ENCODE measurements at regions not wholly inside any gene's neighbourhood (a gene's known extent, or its start where the extent isn't known, plus 50 kb on each side); places are given as distances from the start of the nearest gene placed in this dataset.

- H3K36me3 ChIP-seq: no peaks in the 10 kb centered on the region
- intact Hi-C loops (cut with DNase I; ENCODE audit: low total_unique reads): no loop called here
- WGBS, 5 donors: 78 to 88% (median 83%) methylated on average over 9 of the region's 9 CpGs
- peaks cover 0 to 15% (median 7%) of the 10 kb centered on the region in 6 donors for H3K4me1 ChIP-seq
- H3K9me3 ChIP-seq: no peaks in the 10 kb centered on the region
- H3K4me3 ChIP-seq: no peak overlapping the region
- no peak for DNase-seq
- H3K27ac ChIP-seq: no peak overlapping the region
- H3K27me3 ChIP-seq (replicated peaks in 1 of 7): no peaks in the 10 kb centered on the region
- TF ChIP-seq, protein P1, sequence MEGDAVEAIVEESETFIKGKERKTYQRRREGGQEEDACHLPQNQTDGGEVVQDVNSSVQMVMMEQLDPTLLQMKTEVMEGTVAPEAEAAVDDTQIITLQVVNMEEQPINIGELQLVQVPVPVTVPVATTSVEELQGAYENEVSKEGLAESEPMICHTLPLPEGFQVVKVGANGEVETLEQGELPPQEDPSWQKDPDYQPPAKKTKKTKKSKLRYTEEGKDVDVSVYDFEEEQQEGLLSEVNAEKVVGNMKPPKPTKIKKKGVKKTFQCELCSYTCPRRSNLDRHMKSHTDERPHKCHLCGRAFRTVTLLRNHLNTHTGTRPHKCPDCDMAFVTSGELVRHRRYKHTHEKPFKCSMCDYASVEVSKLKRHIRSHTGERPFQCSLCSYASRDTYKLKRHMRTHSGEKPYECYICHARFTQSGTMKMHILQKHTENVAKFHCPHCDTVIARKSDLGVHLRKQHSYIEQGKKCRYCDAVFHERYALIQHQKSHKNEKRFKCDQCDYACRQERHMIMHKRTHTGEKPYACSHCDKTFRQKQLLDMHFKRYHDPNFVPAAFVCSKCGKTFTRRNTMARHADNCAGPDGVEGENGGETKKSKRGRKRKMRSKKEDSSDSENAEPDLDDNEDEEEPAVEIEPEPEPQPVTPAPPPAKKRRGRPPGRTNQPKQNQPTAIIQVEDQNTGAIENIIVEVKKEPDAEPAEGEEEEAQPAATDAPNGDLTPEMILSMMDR (IDR thresholded peaks at IDR 0.05 in 8 of 11, conservative IDR thresholded peaks at IDR 0.05 in 3 of 11): no peak
- TF ChIP-seq POLR2A (IDR thresholded peaks at IDR 0.05) (no peak), POLR2AphosphoS5 (IDR thresholded peaks at IDR 0.05) (no peak)
These were observed 525.5 kb downstream of the SOX6 start for GRCh38 chr11:15830741-15831428.

- TF ChIP-seq, protein P1 (IDR thresholded peaks at IDR 0.05 in 8 of 11, conservative IDR thresholded peaks at IDR 0.05 in 3 of 11): no peak
- TF ChIP-seq POLR2AphosphoS5 (IDR thresholded peaks at IDR 0.05) (no peak), POLR2A (IDR thresholded peaks at IDR 0.05) (no peak)
- H3K36me3 ChIP-seq: no peaks in the 10 kb centered on the region
- H3K27ac ChIP-seq: no peak overlapping the region
- H3K4me3 ChIP-seq: no peak overlapping the region
- intact Hi-C loops (cut with DNase I; ENCODE audit: low total_unique reads): no loop called here
- no peaks in the 10 kb centered on the region for H3K4me1 ChIP-seq
- H3K27me3 ChIP-seq (replicated peaks in 1 of 7): no peaks in the 10 kb centered on the region
- H3K9me3 ChIP-seq: no peaks in the 10 kb centered on the region
- DNase-seq: no peak
- WGBS, 5 donors: 89 to 95% (median 93%) methylated on average over 7 of the region's 7 CpGs
These were observed 520.4 kb downstream of the SOX6 start for GRCh38 chr11:15835788-15836411.

DNA sequence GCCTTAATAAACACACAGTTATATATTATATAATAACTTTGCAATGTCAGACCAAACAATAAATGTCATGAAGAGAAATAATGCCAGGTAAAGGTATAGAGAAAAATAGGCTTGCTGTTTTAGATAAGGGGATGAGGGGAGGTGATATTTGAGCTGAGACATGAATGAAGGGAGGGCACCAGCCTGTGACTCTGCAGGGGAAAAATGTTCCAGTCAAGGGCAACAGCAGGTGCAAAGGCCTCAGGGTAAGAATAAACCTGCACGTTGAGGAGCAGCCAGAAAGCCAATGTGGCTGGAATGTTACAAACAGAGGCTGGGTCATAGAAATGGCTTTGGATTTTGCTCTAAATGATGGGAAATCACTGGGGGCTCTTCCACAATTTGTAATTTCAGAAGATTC, 519.6 kb downstream of the SOX6 start:
- no peaks in the 10 kb centered on the region for H3K4me1 ChIP-seq
- no peak overlapping the region for H3K4me3 ChIP-seq
- H3K36me3 ChIP-seq: no peaks in the 10 kb centered on the region
- intact Hi-C loops (cut with DNase I; ENCODE audit: low total_unique reads): no loop called here
- no peak for DNase-seq
- no peaks in the 10 kb centered on the region for H3K9me3 ChIP-seq
- H3K27ac ChIP-seq: no peak overlapping the region
- 64 to 90% (median 76%) methylated on average over 1 of the region's 1 CpG for WGBS, 5 donors
- TF ChIP-seq POLR2AphosphoS5 (IDR thresholded peaks at IDR 0.05): no peak
- no peak for TF ChIP-seq POLR2A (IDR thresholded peaks at IDR 0.05)
- TF ChIP-seq, protein P1 (IDR thresholded peaks at IDR 0.05 in 8 of 11, conservative IDR thresholded peaks at IDR 0.05 in 3 of 11): no peak
- H3K27me3 ChIP-seq (replicated peaks in 1 of 7): no peaks in the 10 kb centered on the region

DNA sequence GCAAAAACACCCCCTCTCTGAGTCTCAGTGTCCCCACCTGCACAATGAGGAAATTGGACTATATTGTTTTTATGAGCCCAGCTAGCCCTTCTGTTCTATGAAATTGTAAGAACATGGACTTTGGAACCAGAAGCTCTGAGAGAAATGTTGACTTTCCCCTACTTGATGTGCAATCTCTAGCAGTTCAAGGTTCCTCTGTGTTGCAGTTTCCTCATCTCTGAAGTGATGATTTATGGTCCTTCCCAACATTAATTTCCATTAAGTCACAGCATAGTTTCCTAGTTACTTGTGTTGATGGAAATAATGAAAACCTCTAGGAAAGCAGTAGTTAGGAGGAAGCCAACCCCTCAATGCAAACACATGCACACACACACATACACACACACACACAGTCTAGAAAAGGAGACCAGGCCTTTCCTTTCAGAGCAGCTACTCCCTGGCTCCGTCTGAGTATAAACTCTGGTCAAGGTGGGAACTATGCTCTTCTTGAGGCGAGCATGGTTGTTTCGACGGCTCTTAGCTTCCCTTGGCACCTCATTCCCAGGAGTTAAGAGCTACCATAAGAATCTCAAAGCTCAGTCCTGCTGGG, 518.4 kb downstream of the SOX6 start:
- intact Hi-C loops (cut with DNase I; ENCODE audit: low total_unique reads): no loop called here
- no peak overlapping the region for H3K27ac ChIP-seq
- 87 to 97% (median 92%) methylated on average over 4 of the region's 4 CpGs for WGBS, 5 donors
- no peak for DNase-seq
- peaks cover 0 to 1% (median 0%) of the 10 kb centered on the region in 6 donors for H3K4me1 ChIP-seq
- TF ChIP-seq POLR2A (IDR thresholded peaks at IDR 0.05): no peak
- TF ChIP-seq, protein P1 (IDR thresholded peaks at IDR 0.05 in 8 of 11, conservative IDR thresholded peaks at IDR 0.05 in 3 of 11): no peak
- TF ChIP-seq POLR2AphosphoS5 (IDR thresholded peaks at IDR 0.05): no peak
- H3K4me3 ChIP-seq: no peak overlapping the region
- H3K36me3 ChIP-seq: no peaks in the 10 kb centered on the region
- no peaks in the 10 kb centered on the region for H3K27me3 ChIP-seq (replicated peaks in 1 of 7)
- no peaks in the 10 kb centered on the region for H3K9me3 ChIP-seq
